Caco-2 (cell line): ENCODE measurements at regions not wholly inside any gene's neighbourhood (a gene's known extent, or its start where the extent isn't known, plus 50 kb on each side); places are given as distances from the start of the nearest gene placed in this dataset.

ENCODE experiments used
- BruUV-seq: library from RNA; stranded (reverse); fragments of 400-500 nt; replicated peaks from 2 replicates; lab custom pipeline; 2021; lab: Mats Ljungman, UMichigan
- CTCF ChIA-PET: fragments of 300-600 bp; sonication (Branson Sonifier 250); formaldehyde crosslinking; loops from one replicate; lab custom pipeline; 2022; ENCODE audit warnings: antibody characterized with exemption; lab: Charles Lee
- POLR2A ChIA-PET: fragments of 300-600 bp; sonication (Branson Sonifier 250); formaldehyde crosslinking; loops from one replicate; lab custom pipeline; 2022; ENCODE audit warnings: antibody characterized with exemption; lab: Charles Lee
- DNase-seq, 2 experiments: peaks; one replicate each; pipeline versions ENCODE4 v3.0.0 to v3.0.0-alpha.2; 2020 to 2022
- H3K27me3 ChIP-seq: replicated peaks from 2 replicates; pipeline ENCODE4 v1.6.0; 2011; ENCODE audit warnings: low read length; ENCODE audit not compliant: control insufficient read depth, insufficient read depth
- H3K36me3 ChIP-seq: 2 replicates; pipeline ENCODE4 v1.5.1; 2011; ENCODE audit warnings: low read length; ENCODE audit not compliant: control insufficient read depth, insufficient read depth
- H3K4me1 ChIP-seq: fragments of 250-450 bp; sonication (Bioruptor Pico); 2 replicates; pipeline ENCODE4 v1.5.1; 2020; ENCODE audit warnings: mild to moderate bottlenecking
- H3K4me3 ChIP-seq: 2 replicates; pipeline ENCODE4 v1.5.1; 2011; ENCODE audit warnings: low read depth, mild to moderate bottlenecking, control low read depth, low read length
- H3K9me3 ChIP-seq: fragments of 250-450 bp; sonication (Bioruptor Pico); 2 replicates; pipeline ENCODE4 v1.5.1; 2020; ENCODE audit warnings: mild to moderate bottlenecking, moderate library complexity
- H3K27ac Mint-ChIP-seq: one replicate; pipeline ENCODE4 v1.8.0; 2022; ENCODE audit warnings: mixed read lengths; ENCODE audit not compliant: unreplicated experiment
- H3K27me3 Mint-ChIP-seq: one replicate; pipeline ENCODE4 v1.8.0; 2022; ENCODE audit warnings: mixed read lengths; ENCODE audit not compliant: insufficient read depth, unreplicated experiment
- H3K36me3 Mint-ChIP-seq: one replicate; pipeline ENCODE4 v1.8.0; 2022; ENCODE audit warnings: mild to moderate bottlenecking, mixed read lengths; ENCODE audit not compliant: insufficient read depth, unreplicated experiment
- H3K4me1 Mint-ChIP-seq: one replicate; pipeline ENCODE4 v1.8.0; 2022; ENCODE audit warnings: low read depth, mixed read lengths; ENCODE audit not compliant: unreplicated experiment
- H3K4me3 Mint-ChIP-seq: one replicate; pipeline ENCODE4 v1.8.0; 2022; ENCODE audit warnings: mild to moderate bottlenecking, moderate library complexity, mixed read lengths; ENCODE audit not compliant: unreplicated experiment
- H3K9me3 Mint-ChIP-seq: one replicate; pipeline ENCODE4 v1.8.0; 2022; ENCODE audit warnings: mixed read lengths; ENCODE audit not compliant: unreplicated experiment
- intact Hi-C: fragments of 100-400 bp; cut with micrococcal nuclease; formaldehyde crosslinking; loops from one replicate; pipeline ENCODE4 v1.10.0; 2022; ENCODE audit not compliant: unreplicated experiment
- TF ChIP-seq, protein P1 (sequence below), 2 experiments: fragments of 200-600 bp in 1 of 2; IDR thresholded peaks; 1 replicate in 1 of 2; 2 replicates in 1 of 2; pipeline versions ENCODE4 v1.5.1 to v1.8.0; 2011 to 2022; ENCODE audit warnings: antibody characterized with exemption in 1 of 2, control low read depth in 1 of 2, inconsistent platforms in 1 of 2, low read depth in 1 of 2, low read length in 1 of 2, mild to moderate bottlenecking in 1 of 2, moderate library complexity in 1 of 2; ENCODE audit not compliant: insufficient read depth in 1 of 2, severe bottlenecking in 1 of 2, unreplicated experiment in 1 of 2

DNA sequence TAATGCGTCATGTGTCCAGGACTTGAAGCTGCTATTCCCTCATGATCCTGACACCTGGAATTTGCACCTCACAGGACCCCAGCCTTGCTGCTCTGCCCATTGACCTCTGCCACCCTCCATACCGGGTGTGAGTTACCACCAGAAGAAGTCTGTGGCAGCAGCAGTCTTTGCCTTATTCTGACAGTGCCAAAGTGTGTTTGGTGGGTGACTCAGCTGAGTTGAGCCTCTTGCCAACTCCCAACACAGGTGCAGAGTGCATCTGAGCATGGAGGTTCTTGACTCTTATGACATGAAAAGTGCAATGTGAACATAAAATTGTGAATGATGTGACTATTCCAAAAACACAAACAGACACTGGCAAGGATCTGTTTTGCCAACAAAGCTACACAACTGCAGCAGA lies 1166.5 kb upstream of the CDH18 start:
- no peaks in the 10 kb centered on the region for H3K36me3 ChIP-seq
- TF ChIP-seq, protein P1, sequence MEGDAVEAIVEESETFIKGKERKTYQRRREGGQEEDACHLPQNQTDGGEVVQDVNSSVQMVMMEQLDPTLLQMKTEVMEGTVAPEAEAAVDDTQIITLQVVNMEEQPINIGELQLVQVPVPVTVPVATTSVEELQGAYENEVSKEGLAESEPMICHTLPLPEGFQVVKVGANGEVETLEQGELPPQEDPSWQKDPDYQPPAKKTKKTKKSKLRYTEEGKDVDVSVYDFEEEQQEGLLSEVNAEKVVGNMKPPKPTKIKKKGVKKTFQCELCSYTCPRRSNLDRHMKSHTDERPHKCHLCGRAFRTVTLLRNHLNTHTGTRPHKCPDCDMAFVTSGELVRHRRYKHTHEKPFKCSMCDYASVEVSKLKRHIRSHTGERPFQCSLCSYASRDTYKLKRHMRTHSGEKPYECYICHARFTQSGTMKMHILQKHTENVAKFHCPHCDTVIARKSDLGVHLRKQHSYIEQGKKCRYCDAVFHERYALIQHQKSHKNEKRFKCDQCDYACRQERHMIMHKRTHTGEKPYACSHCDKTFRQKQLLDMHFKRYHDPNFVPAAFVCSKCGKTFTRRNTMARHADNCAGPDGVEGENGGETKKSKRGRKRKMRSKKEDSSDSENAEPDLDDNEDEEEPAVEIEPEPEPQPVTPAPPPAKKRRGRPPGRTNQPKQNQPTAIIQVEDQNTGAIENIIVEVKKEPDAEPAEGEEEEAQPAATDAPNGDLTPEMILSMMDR (IDR thresholded peaks at IDR 0.05; ENCODE audit: insufficient read depth in 1 of 2, low read depth in 1 of 2, low read length in 1 of 2, severe bottlenecking in 1 of 2, unreplicated experiment in 1 of 2) = no peak
- Mint-ChIP-seq H3K27me3 (no peaks in the 10 kb centered on the region), H3K4me1 (no peaks in the 10 kb centered on the region), H3K36me3 (no peaks in the 10 kb centered on the region), H3K4me3 (no peak overlapping the region), H3K9me3 (no peaks in the 10 kb centered on the region), H3K27ac (no peak overlapping the region)
- ChIA-PET CTCF (no interaction called here), POLR2A (no interaction called here)
- no TSS peak for BruUV-seq
- no peak for DNase-seq
- H3K4me1 ChIP-seq = no peaks in the 10 kb centered on the region
- H3K4me3 ChIP-seq = no peak overlapping the region
- no peaks in the 10 kb centered on the region for H3K27me3 ChIP-seq
- H3K9me3 ChIP-seq = no peaks in the 10 kb centered on the region
- intact Hi-C loops = no loop called here

DNA sequence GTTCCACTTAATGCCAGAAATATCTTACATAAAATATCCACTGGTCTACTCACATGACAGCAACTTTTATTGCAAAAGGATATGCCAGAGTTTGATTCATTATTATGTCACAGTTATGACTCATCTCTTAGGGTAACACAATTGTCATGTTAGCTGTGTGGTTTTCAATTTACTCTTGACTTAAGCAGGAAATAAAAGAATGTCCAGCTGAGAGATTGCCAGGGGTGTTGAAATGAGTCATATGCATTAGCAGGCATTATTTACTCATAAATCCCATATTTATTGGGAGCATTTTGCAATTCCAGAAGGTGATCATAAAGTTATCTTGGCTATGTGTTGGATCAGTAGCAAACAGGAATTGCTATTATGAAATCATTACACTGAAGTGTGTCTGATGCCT lies 1164.6 kb upstream of the CDH18 start:
- Histone ChIP-seq H3K27me3 (no peaks in the 10 kb centered on the region), H3K36me3 (no peaks in the 10 kb centered on the region), H3K4me1 (no peaks in the 10 kb centered on the region), H3K9me3 (no peaks in the 10 kb centered on the region), H3K4me3 (no peak overlapping the region)
- intact Hi-C loops = no loop called here
- no TSS peak for BruUV-seq
- no peak for DNase-seq
- Mint-ChIP-seq H3K4me1 (no peaks in the 10 kb centered on the region), H3K4me3 (no peak overlapping the region), H3K27ac (no peak overlapping the region), H3K9me3 (no peaks in the 10 kb centered on the region), H3K36me3 (no peaks in the 10 kb centered on the region), H3K27me3 (no peaks in the 10 kb centered on the region)
- POLR2A ChIA-PET = no interaction called here
- TF ChIP-seq, protein P1 (IDR thresholded peaks at IDR 0.05; ENCODE audit: insufficient read depth in 1 of 2, low read depth in 1 of 2, low read length in 1 of 2, severe bottlenecking in 1 of 2, unreplicated experiment in 1 of 2) = no peak
- CTCF ChIA-PET = no interaction called here

DNA sequence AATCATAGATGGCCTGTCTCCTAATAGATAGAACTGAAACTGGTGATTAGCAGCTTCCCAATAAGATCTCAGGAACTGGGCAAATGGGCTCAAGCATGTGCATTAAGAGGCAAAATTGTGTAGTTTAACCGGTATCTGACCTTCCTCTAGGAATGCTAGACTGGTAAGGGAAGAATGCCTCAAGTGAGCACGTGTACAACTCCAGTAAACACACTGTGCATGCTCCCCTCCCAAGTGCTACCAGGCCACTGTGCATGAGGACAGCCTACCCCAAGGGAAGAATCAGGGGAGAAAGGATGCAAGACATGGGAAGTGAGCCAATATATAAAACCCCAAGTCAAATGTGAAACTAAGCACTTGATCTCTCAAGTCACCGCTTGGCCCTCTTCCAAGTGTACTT lies 1157.4 kb upstream of the CDH18 start:
- no peak overlapping the region for H3K4me3 ChIP-seq
- ChIA-PET POLR2A (no interaction called here), CTCF (no interaction called here)
- Mint-ChIP-seq H3K9me3 (no peaks in the 10 kb centered on the region), H3K36me3 (no peaks in the 10 kb centered on the region), H3K27me3 (no peaks in the 10 kb centered on the region), H3K27ac (no peak overlapping the region), H3K4me1 (no peaks in the 10 kb centered on the region), H3K4me3 (no peak overlapping the region)
- no peaks in the 10 kb centered on the region for H3K4me1 ChIP-seq
- H3K36me3 ChIP-seq = no peaks in the 10 kb centered on the region
- TF ChIP-seq, protein P1 (IDR thresholded peaks at IDR 0.05; ENCODE audit: insufficient read depth in 1 of 2, low read depth in 1 of 2, low read length in 1 of 2, severe bottlenecking in 1 of 2, unreplicated experiment in 1 of 2) = no peak
- DNase-seq = no peak
- H3K9me3 ChIP-seq = no peaks in the 10 kb centered on the region
- H3K27me3 ChIP-seq = no peaks in the 10 kb centered on the region
- BruUV-seq = no TSS peak
- intact Hi-C loops = no loop called here
